RWPE2 (cell line): ENCODE measurements at regions not wholly inside any gene's neighbourhood (a gene's known extent, or its start where the extent isn't known, plus 50 kb on each side); places are given as distances from the start of the nearest gene placed in this dataset.
A peak's percentile ranks its signal among the peaks of the same experiment; 100 is the strongest.

Experiments
- ATAC-seq: fragments of 200-7000 bp; cut with Tn5 transposase; 3 replicates; pipeline ENCODE4 v1.9.1; 2021; ENCODE audit warnings: low read depth
- DNase-seq: peaks from one replicate; pipeline ENCODE4 v3.0.0-alpha.2; 2020; ENCODE audit warnings: low spot score
- H3K27ac ChIP-seq: fragments of 450-650 bp; 2 replicates; pipeline ENCODE4 v1.5.1; 2017; ENCODE audit warnings: mild to moderate bottlenecking; ENCODE audit not compliant: poor library complexity, severe bottlenecking
- H3K27me3 ChIP-seq: fragments of 250-450 bp; sonication (Bioruptor Pico); 2 replicates; pipeline ENCODE4 v1.5.1; 2021; ENCODE audit warnings: mild to moderate bottlenecking, moderate library complexity; ENCODE audit not compliant: insufficient read depth, poor library complexity, severe bottlenecking
- H3K36me3 ChIP-seq: fragments of 250-450 bp; sonication (Bioruptor Pico); 2 replicates; pipeline ENCODE4 v1.5.1; 2020; ENCODE audit warnings: low read depth, mild to moderate bottlenecking, moderate library complexity
- H3K4me1 ChIP-seq: fragments of 250-450 bp; sonication (Bioruptor Pico); 2 replicates; pipeline ENCODE4 v1.5.1; 2021; ENCODE audit warnings: mild to moderate bottlenecking, moderate library complexity; ENCODE audit not compliant: insufficient read depth, poor library complexity, severe bottlenecking
- H3K4me3 ChIP-seq: fragments of 250-450 bp; sonication (Bioruptor Pico); 2 replicates; pipeline ENCODE4 v1.5.1; 2021; ENCODE audit warnings: mild to moderate bottlenecking, moderate library complexity; ENCODE audit not compliant: severe bottlenecking
- H3K9me3 ChIP-seq: fragments of 250-450 bp; sonication (Bioruptor Pico); 2 replicates; pipeline ENCODE4 v1.5.1; 2021; ENCODE audit warnings: mild to moderate bottlenecking, moderate library complexity; ENCODE audit not compliant: severe bottlenecking
- TF ChIP-seq, protein P1 (sequence below): fragments of 450-650 bp; IDR thresholded peaks from one replicate; pipeline ENCODE4 v1.5.1; 2017; ENCODE audit warnings: mild to moderate bottlenecking, moderate library complexity; ENCODE audit not compliant: poor library complexity, severe bottlenecking

DNA sequence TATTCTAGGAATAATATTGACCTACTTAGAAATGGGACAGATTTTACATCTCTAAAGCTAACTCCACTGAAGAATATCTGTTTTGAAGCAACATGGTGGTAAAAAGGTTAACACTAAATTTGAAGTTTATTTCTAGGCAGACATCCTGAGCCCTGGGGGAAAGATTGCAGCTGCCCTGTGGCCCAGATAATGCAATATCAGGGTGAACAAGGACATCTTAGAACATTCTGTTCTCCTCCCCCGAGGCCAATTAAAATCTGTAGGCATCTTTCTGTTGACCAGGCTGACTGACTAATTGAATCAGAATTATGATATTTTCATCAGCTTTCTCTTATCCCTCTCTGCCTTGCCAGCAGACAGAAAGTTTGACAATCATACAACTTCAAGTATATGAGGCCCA, 149.8 kb upstream of the DUSP10 start:
- Histone ChIP-seq H3K27ac (peak overlapping the region; percentile 63), H3K27me3 (no peaks in the 10 kb centered on the region), H3K4me3 (no peak overlapping the region), H3K36me3 (no peaks in the 10 kb centered on the region), H3K4me1 (peaks cover 22% of the 10 kb centered on the region), H3K9me3 (no peaks in the 10 kb centered on the region)
- DNase-seq: no peak
- peak; percentile 41 for ATAC-seq
- TF ChIP-seq, protein P1, sequence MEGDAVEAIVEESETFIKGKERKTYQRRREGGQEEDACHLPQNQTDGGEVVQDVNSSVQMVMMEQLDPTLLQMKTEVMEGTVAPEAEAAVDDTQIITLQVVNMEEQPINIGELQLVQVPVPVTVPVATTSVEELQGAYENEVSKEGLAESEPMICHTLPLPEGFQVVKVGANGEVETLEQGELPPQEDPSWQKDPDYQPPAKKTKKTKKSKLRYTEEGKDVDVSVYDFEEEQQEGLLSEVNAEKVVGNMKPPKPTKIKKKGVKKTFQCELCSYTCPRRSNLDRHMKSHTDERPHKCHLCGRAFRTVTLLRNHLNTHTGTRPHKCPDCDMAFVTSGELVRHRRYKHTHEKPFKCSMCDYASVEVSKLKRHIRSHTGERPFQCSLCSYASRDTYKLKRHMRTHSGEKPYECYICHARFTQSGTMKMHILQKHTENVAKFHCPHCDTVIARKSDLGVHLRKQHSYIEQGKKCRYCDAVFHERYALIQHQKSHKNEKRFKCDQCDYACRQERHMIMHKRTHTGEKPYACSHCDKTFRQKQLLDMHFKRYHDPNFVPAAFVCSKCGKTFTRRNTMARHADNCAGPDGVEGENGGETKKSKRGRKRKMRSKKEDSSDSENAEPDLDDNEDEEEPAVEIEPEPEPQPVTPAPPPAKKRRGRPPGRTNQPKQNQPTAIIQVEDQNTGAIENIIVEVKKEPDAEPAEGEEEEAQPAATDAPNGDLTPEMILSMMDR: no peak

- ATAC-seq: no peak
- H3K27ac ChIP-seq: no peak overlapping the region
Observed at GRCh38 chr1:221888801-221889200, 146.9 kb upstream of the DUSP10 start.

DNA sequence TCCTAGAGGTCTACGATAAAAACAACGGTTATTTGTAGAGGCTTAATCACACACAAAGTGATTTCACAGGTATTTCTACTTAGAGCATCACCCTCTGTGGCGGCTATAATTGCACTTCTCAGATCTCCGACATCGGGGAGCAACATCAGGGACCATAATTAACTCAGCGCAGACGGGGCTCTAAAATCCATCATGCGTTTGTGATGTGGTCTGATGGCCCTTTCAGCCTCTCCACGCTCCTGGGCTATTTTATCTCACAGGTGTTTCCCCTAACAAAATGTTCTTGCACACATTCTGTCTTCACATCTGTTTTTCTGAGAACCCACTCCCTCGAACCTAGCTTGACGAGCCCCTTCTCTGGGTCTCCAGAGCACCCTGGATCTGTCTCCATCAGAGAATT, 146.3 kb upstream of the DUSP10 start:
- TF ChIP-seq, protein P1: no peak
- no peaks in the 10 kb centered on the region for H3K36me3 ChIP-seq
- H3K4me1 ChIP-seq: peaks cover 26% of the 10 kb centered on the region
- H3K4me3 ChIP-seq: no peak overlapping the region
- DNase-seq: no peak
- H3K27me3 ChIP-seq: no peaks in the 10 kb centered on the region
- H3K27ac ChIP-seq: peak overlapping the region; percentile 66
- H3K9me3 ChIP-seq: no peaks in the 10 kb centered on the region
- ATAC-seq: no peak

More at GRCh38 chr1:221888801-221889200, 146.9 kb upstream of the DUSP10 start:
- TF ChIP-seq, protein P1: no peak
- H3K36me3 ChIP-seq: no peaks in the 10 kb centered on the region
- no peak overlapping the region for H3K4me3 ChIP-seq
- no peaks in the 10 kb centered on the region for H3K27me3 ChIP-seq
- H3K4me1 ChIP-seq: peaks cover 26% of the 10 kb centered on the region
- no peaks in the 10 kb centered on the region for H3K9me3 ChIP-seq
- DNase-seq: no peak

- TF ChIP-seq, protein P1: no peak
- Histone ChIP-seq H3K27ac (peak overlapping the region; percentile 66), H3K27me3 (no peaks in the 10 kb centered on the region), H3K4me3 (no peak overlapping the region), H3K9me3 (no peaks in the 10 kb centered on the region), H3K4me1 (peaks cover 26% of the 10 kb centered on the region), H3K36me3 (no peaks in the 10 kb centered on the region)
- DNase-seq: no peak
- no peak for ATAC-seq
Observed at GRCh38 chr1:221887758-221888157, 145.9 kb upstream of the DUSP10 start.

DNA sequence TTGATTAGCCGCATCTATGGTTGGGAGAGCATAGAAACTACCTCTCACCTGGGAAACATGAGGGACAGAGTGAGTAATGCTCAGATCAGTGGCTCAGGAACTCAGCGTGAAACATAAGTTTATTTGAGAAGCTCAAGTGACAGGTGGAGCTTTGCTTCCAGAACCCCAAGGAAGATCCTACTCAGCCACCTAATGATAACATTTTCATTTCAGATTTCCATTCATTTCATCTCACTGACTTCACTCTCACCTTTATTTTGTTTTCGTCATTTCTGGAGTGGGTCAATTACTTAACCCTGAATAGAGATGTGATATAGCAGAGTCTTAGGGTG, 145.5 kb upstream of the DUSP10 start:
- TF ChIP-seq, protein P1: no peak
- DNase-seq (no peak), ATAC-seq (no peak)
- Histone ChIP-seq H3K4me3 (no peak overlapping the region), H3K36me3 (no peaks in the 10 kb centered on the region), H3K9me3 (no peaks in the 10 kb centered on the region), H3K4me1 (peaks cover 25% of the 10 kb centered on the region), H3K27me3 (no peaks in the 10 kb centered on the region), H3K27ac (peak overlapping the region; percentile 66)
